GM12872 (cell line): ENCODE measurements at regions not wholly inside any gene's neighbourhood (a gene's known extent, or its start where the extent isn't known, plus 50 kb on each side); places are given as distances from the start of the nearest gene placed in this dataset.

Experiments used
- CTCF ChIP-seq: IDR thresholded peaks from 3 replicates; pipeline ENCODE4 v1.5.1; 2011; ENCODE audit warnings: low read depth, mild to moderate bottlenecking, low read length, moderate library complexity; ENCODE audit not compliant: insufficient read depth

- no peak for TF ChIP-seq CTCF
These were observed 287.4 kb downstream of the SEC14L1 start for GRCh38 chr17:77428020-77428748.

- no peak for TF ChIP-seq CTCF
These were observed 288.1 kb downstream of the SEC14L1 start for GRCh38 chr17:77428749-77429368.

GRCh38 chr17:77429369-77429968 is 288.7 kb downstream of the SEC14L1 start:
- TF ChIP-seq CTCF, result no peak

- TF ChIP-seq CTCF, result peak; percentile 84
These were observed 289.4 kb downstream of the SEC14L1 start for GRCh38 chr17:77429969-77430752.

- TF ChIP-seq CTCF, result no peak
These were observed 291.4 kb downstream of the SEC14L1 start for GRCh38 chr17:77432034-77432661.

GRCh38 chr17:77432742-77433141 is 292.0 kb downstream of the SEC14L1 start:
- TF ChIP-seq CTCF, result no peak
